ENCODE measurements at regions not wholly inside any gene's neighbourhood (a gene's known extent, or its start where the extent isn't known, plus 50 kb on each side); places are given as distances from the start of the nearest gene placed in this dataset.

GRCh38 chr21:28538987-28539622 lies 453.6 kb downstream of the LTN1 start:
- TF ChIP-seq, protein P1, sequence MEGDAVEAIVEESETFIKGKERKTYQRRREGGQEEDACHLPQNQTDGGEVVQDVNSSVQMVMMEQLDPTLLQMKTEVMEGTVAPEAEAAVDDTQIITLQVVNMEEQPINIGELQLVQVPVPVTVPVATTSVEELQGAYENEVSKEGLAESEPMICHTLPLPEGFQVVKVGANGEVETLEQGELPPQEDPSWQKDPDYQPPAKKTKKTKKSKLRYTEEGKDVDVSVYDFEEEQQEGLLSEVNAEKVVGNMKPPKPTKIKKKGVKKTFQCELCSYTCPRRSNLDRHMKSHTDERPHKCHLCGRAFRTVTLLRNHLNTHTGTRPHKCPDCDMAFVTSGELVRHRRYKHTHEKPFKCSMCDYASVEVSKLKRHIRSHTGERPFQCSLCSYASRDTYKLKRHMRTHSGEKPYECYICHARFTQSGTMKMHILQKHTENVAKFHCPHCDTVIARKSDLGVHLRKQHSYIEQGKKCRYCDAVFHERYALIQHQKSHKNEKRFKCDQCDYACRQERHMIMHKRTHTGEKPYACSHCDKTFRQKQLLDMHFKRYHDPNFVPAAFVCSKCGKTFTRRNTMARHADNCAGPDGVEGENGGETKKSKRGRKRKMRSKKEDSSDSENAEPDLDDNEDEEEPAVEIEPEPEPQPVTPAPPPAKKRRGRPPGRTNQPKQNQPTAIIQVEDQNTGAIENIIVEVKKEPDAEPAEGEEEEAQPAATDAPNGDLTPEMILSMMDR (IDR thresholded peaks at IDR 0.05) = no peak
- TF ChIP-seq EZH2 (IDR thresholded peaks at IDR 0.05; ENCODE audit: borderline replicate concordance, insufficient read depth, low read depth, low read length, poor library complexity, severe bottlenecking) = no peak
